Neutrophil (primary cell): ENCODE measurements at regions not wholly inside any gene's neighbourhood (a gene's known extent, or its start where the extent isn't known, plus 50 kb on each side); places are given as distances from the start of the nearest gene placed in this dataset.

Experiments used
- H3K27ac ChIP-seq: fragments of 200-600 bp; sonication (generic); 2 replicates; pipeline ENCODE4 v1.5.1; 2016; ENCODE audit warnings: mild to moderate bottlenecking, moderate library complexity
- H3K27me3 ChIP-seq: fragments of 200-600 bp; sonication (generic); 2 replicates; pipeline ENCODE4 v1.6.0; 2016; ENCODE audit warnings: mild to moderate bottlenecking
- H3K36me3 ChIP-seq: fragments of 200-600 bp; sonication (generic); 2 replicates; pipeline ENCODE4 v1.5.1; 2017
- H3K4me1 ChIP-seq, 2 experiments: fragments of 200-600 bp in 1 of 2; sonication (generic) in 1 of 2; 1 replicate in 1 of 2; 2 replicates in 1 of 2; pipeline versions ENCODE4 v1.5.1 to v1.6.1; 2013 to 2016; ENCODE audit warnings: low read depth in 1 of 2, low read length in 1 of 2, mild to moderate bottlenecking in 1 of 2, moderate library complexity in 1 of 2; ENCODE audit not compliant: control insufficient read depth in 1 of 2, insufficient read depth in 1 of 2
- H3K4me3 ChIP-seq, 2 experiments: fragments of 200-600 bp in 1 of 2; sonication (generic) in 1 of 2; 1 replicate in 1 of 2; 2 replicates in 1 of 2; pipeline ENCODE4 v1.5.1; 2013 to 2016; ENCODE audit warnings: low read depth in 1 of 2, low read length in 1 of 2, mild to moderate bottlenecking in 1 of 2, moderate library complexity in 1 of 2
- H3K9me3 ChIP-seq: fragments of 200-600 bp; sonication (generic); 2 replicates; pipeline ENCODE4 v1.5.1; 2016
- TF ChIP-seq, protein P1 (sequence below): fragments of 200-600 bp; sonication (generic); IDR thresholded peaks from 2 replicates; pipeline ENCODE4 v1.5.1; 2016; ENCODE audit warnings: antibody characterized with exemption

GRCh38 chr3:5430701-5431100, 243.2 kb downstream of the EDEM1 start:
- no peak overlapping the region for H3K4me3 ChIP-seq
- no peaks in the 10 kb centered on the region for H3K27me3 ChIP-seq
- H3K4me1 ChIP-seq, result peaks cover 0 to 7% of the 10 kb centered on the region in 2 experiments
- H3K27ac ChIP-seq, result no peak overlapping the region
- H3K36me3 ChIP-seq, result no peaks in the 10 kb centered on the region
- no peaks in the 10 kb centered on the region for H3K9me3 ChIP-seq
- TF ChIP-seq, protein P1, sequence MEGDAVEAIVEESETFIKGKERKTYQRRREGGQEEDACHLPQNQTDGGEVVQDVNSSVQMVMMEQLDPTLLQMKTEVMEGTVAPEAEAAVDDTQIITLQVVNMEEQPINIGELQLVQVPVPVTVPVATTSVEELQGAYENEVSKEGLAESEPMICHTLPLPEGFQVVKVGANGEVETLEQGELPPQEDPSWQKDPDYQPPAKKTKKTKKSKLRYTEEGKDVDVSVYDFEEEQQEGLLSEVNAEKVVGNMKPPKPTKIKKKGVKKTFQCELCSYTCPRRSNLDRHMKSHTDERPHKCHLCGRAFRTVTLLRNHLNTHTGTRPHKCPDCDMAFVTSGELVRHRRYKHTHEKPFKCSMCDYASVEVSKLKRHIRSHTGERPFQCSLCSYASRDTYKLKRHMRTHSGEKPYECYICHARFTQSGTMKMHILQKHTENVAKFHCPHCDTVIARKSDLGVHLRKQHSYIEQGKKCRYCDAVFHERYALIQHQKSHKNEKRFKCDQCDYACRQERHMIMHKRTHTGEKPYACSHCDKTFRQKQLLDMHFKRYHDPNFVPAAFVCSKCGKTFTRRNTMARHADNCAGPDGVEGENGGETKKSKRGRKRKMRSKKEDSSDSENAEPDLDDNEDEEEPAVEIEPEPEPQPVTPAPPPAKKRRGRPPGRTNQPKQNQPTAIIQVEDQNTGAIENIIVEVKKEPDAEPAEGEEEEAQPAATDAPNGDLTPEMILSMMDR, result no peak

DNA sequence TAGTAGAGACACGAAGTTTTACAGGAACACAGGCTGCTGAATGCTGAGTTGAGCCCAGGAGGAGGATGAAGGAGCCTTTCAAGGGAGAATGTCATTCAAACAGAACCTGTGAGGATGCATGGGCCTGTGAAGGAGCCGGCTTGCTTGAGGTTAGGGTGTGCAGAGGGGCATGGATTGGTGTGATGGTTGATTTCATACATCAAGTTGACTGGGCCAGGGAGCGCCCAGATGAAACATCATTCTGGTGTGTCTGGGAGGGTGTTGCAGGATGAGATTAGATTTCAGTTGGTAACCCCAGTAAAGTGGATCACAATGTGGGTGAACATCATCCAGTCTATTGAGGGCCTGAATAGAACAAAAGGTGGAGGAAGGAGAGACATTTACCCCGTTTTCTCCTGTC, 243.6 kb downstream of the EDEM1 start:
- H3K36me3 ChIP-seq, result no peaks in the 10 kb centered on the region
- H3K4me3 ChIP-seq, result no peak overlapping the region
- no peak overlapping the region for H3K27ac ChIP-seq
- H3K4me1 ChIP-seq, result peaks cover 0 to 4% of the 10 kb centered on the region in 2 experiments
- H3K9me3 ChIP-seq, result no peaks in the 10 kb centered on the region
- TF ChIP-seq, protein P1, result no peak
- no peaks in the 10 kb centered on the region for H3K27me3 ChIP-seq

GRCh38 chr3:5431811-5432378, 244.4 kb downstream of the EDEM1 start:
- no peak overlapping the region for H3K4me3 ChIP-seq
- H3K4me1 ChIP-seq, result no peaks in the 10 kb centered on the region
- TF ChIP-seq, protein P1, result no peak
- H3K9me3 ChIP-seq, result no peaks in the 10 kb centered on the region
- no peak overlapping the region for H3K27ac ChIP-seq
- no peaks in the 10 kb centered on the region for H3K27me3 ChIP-seq
- no peaks in the 10 kb centered on the region for H3K36me3 ChIP-seq

DNA sequence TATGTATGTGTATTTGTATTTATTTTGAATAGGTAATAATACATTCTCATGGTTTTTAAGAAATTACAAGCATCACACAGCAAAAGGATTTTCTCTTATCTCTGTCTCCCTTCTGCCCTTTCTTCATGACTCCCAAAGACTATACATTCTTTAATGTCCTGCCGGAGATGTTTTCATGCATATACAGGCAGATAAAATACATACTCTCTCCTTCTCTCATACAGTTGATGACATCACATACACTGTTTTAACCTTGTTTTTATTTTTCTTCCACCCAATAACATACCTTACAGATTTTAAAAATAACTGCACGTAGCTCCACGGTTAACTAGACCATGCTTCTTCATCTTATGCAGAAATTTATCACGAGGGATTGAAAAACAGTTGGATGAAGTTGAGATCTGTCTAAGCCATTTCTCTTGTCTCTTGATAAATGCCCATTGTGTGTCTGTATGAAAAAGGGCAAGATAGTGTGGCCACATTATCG, 249.8 kb downstream of the EDEM1 start:
- Histone ChIP-seq H3K27me3 (no peaks in the 10 kb centered on the region), H3K4me3 (no peak overlapping the region), H3K4me1 (no peaks in the 10 kb centered on the region), H3K27ac (no peak overlapping the region), H3K36me3 (no peaks in the 10 kb centered on the region), H3K9me3 (no peaks in the 10 kb centered on the region)
- TF ChIP-seq, protein P1, result no peak

GRCh38 chr3:5437783-5438323, 250.3 kb downstream of the EDEM1 start:
- H3K4me3 ChIP-seq, result no peak overlapping the region
- no peaks in the 10 kb centered on the region for H3K27me3 ChIP-seq
- no peak overlapping the region for H3K27ac ChIP-seq
- H3K9me3 ChIP-seq, result no peaks in the 10 kb centered on the region
- H3K4me1 ChIP-seq, result no peaks in the 10 kb centered on the region
- TF ChIP-seq, protein P1, result no peak
- H3K36me3 ChIP-seq, result no peaks in the 10 kb centered on the region
